Vagina (tissue), 2 donors: ENCODE measurements at regions not wholly inside any gene's neighbourhood (a gene's known extent, or its start where the extent isn't known, plus 50 kb on each side); places are given as distances from the start of the nearest gene placed in this dataset.
A peak's percentile ranks its signal among the peaks of the same experiment; 100 is the strongest.

Source experiments
- CTCF ChIP-seq, 3 experiments: fragments of 450-650 bp in 2 of 3; fragments of 200-600 bp in 1 of 3; sonication (generic) in 1 of 3; IDR thresholded peaks; one replicate each; pipeline ENCODE4 v1.5.1; 2017 to 2019; ENCODE audit warnings: antibody characterized with exemption in 3 of 3, mild to moderate bottlenecking in 2 of 3, moderate library complexity in 2 of 3
- POLR2A ChIP-seq, 2 donors: fragments of 450-650 bp; IDR thresholded peaks; one replicate each; pipeline ENCODE4 v1.6.1; 2017; ENCODE audit warnings: antibody characterized with exemption in 2 of 2, mild to moderate bottlenecking in 2 of 2, moderate library complexity in 2 of 2
- POLR2AphosphoS5 ChIP-seq, 2 donors: sonication (generic); formaldehyde crosslinking; IDR thresholded peaks; one replicate each; pipeline ENCODE4 v1.9.0; 2017; ENCODE audit warnings: antibody characterized with exemption in 2 of 2, mild to moderate bottlenecking in 2 of 2, low read depth in 1 of 2; ENCODE audit not compliant: insufficient read depth in 1 of 2

GRCh38 chrX:23616361-23616760 lies 50.9 kb upstream of the PRDX4 start:
- peak in 1 of 3 experiments; percentile 17 for TF ChIP-seq CTCF (IDR thresholded peaks at IDR 0.05)
- TF ChIP-seq POLR2A (IDR thresholded peaks at IDR 0.05): no peak
- no peak for TF ChIP-seq POLR2AphosphoS5 (IDR thresholded peaks at IDR 0.05; ENCODE audit: insufficient read depth in 1 of 2, low read depth in 1 of 2)
